Muscle of leg (tissue), 3 donors: ENCODE measurements at regions not wholly inside any gene's neighbourhood (a gene's known extent, or its start where the extent isn't known, plus 50 kb on each side); places are given as distances from the start of the nearest gene placed in this dataset.

ENCODE experiments used
- DNase-seq: peaks from one replicate; pipeline ENCODE4 v3.0.0; 2013
- H3K27ac ChIP-seq: one replicate; pipeline ENCODE4 v1.5.1; 2013; ENCODE audit warnings: mild to moderate bottlenecking, low read length, control low read depth
- H3K27me3 ChIP-seq: one replicate; pipeline ENCODE4 v1.6.1; 2013; ENCODE audit warnings: low read length; ENCODE audit not compliant: control insufficient read depth, insufficient read depth
- H3K36me3 ChIP-seq: one replicate; pipeline ENCODE4 v1.6.1; 2013; ENCODE audit warnings: low read length; ENCODE audit not compliant: control insufficient read depth, insufficient read depth
- H3K4me1 ChIP-seq: one replicate; pipeline ENCODE4 v1.6.1; 2013; ENCODE audit warnings: low read length; ENCODE audit not compliant: control insufficient read depth, insufficient read depth
- H3K4me3 ChIP-seq: one replicate; pipeline ENCODE4 v1.5.1; 2013; ENCODE audit warnings: low read length, control low read depth
- H3K9me3 ChIP-seq: replicated peaks from 2 replicates; pipeline ENCODE4 v1.6.1; 2013; ENCODE audit warnings: low read depth, low read length; ENCODE audit not compliant: control insufficient read depth
- WGBS: methylation state at CpG from one replicate; pipeline ENCODE4 v1.1.5; 2013; ENCODE audit warnings: missing lambda C conversion rate; ENCODE audit not compliant: insufficient coverage; 5-methylcytosine and 5-hydroxymethylcytosine counted together

DNA sequence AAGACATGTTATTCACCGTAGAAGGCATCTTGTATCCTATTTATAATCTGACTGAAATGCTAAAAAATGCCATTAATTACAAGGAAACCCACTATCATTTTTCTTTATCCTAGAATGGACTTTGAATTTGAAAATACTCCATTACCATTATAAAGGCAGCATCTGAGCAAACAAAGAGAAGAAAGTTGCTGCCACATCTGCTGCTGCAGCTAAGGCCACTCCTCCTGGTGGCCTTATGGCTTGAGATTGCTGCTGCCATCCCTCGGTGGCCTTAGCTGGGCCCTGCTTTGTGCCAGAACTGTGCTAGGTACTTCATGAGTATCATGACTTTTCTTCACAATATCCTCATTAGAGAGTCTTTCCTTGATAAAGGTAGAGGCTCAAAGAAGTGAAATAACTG is 1210.1 kb upstream of the TENM4 start:
- Histone ChIP-seq H3K9me3 (no peaks in the 10 kb centered on the region), H3K4me3 (no peak overlapping the region), H3K4me1 (no peaks in the 10 kb centered on the region), H3K27ac (no peak overlapping the region), H3K27me3 (no peaks in the 10 kb centered on the region), H3K36me3 (no peaks in the 10 kb centered on the region)
- no CpG with 5 or more reads among the region's 2 CpGs for WGBS
- peak; percentile 1 for DNase-seq

DNA sequence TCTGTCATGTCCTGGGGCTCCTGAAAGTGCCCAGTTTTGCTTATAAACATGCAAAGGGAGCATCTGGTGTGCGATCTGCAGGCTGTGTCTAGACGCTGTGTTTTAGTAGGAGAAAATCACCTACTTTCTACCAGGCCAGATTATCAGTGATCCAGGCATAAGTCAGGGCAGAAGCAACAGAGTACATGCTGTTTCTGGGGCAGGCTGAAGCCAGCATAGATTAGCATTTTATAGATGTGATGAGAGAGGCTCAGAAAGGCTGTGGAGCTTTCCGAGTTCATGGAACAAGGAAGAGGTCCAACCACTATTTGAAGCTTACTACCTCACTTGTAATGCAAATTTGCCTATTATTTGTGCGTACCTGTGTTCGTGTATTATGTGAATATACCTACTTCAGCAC is 1208.4 kb upstream of the TENM4 start:
- Histone ChIP-seq H3K4me3 (no peak overlapping the region), H3K9me3 (no peaks in the 10 kb centered on the region), H3K36me3 (no peaks in the 10 kb centered on the region), H3K27ac (no peak overlapping the region), H3K4me1 (no peaks in the 10 kb centered on the region), H3K27me3 (no peaks in the 10 kb centered on the region)
- DNase-seq = no peak
- no CpG with 5 or more reads among the region's 5 CpGs for WGBS

DNA sequence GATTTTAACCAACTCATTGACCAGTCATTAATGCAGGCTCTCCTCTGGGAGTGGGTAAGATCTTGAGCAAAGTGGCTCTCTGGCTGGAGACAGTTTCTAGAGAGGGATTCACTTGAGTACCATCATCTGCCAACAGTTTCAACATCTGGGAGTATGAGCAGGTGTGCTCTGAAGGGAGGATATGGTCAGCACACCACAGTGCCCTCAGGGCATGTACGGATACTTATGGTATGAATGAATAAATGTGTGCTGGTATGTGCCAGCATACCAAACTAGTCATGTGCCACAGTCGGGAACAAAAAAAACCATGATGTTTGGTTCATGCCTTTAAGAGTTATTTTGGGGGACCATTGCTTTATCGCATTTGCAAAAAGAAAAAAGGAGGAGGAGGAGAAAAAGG is 1197.5 kb upstream of the TENM4 start:
- Histone ChIP-seq H3K4me3 (no peak overlapping the region), H3K27ac (no peak overlapping the region), H3K36me3 (no peaks in the 10 kb centered on the region), H3K4me1 (no peaks in the 10 kb centered on the region), H3K9me3 (no peaks in the 10 kb centered on the region), H3K27me3 (no peaks in the 10 kb centered on the region)
- WGBS = 71% methylated on average over 2 of the region's 3 CpGs
- no peak for DNase-seq

DNA sequence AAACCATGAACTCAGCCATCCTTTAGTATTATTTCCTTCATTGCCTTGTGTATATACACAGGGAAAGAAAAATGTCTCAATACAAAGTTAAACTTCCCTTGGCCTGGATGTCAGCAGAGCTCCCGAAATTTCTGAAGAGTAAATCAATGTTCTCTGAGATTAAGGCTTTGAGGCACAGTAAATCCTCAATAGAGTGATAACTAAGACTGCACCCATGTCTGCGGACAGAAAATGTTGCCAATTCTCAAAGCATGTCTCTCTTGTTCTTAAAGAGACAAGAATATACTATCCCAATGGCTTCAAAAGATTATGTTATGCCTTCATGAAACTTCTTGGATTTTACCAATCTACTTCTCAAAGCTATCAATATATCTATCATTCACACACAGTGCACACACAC is 1196.7 kb upstream of the TENM4 start:
- Histone ChIP-seq H3K4me1 (no peaks in the 10 kb centered on the region), H3K36me3 (no peaks in the 10 kb centered on the region), H3K9me3 (no peaks in the 10 kb centered on the region), H3K27ac (no peak overlapping the region), H3K4me3 (no peak overlapping the region), H3K27me3 (no peaks in the 10 kb centered on the region)
- WGBS = no CpG with 5 or more reads among the region's 2 CpGs
- no peak for DNase-seq

DNA sequence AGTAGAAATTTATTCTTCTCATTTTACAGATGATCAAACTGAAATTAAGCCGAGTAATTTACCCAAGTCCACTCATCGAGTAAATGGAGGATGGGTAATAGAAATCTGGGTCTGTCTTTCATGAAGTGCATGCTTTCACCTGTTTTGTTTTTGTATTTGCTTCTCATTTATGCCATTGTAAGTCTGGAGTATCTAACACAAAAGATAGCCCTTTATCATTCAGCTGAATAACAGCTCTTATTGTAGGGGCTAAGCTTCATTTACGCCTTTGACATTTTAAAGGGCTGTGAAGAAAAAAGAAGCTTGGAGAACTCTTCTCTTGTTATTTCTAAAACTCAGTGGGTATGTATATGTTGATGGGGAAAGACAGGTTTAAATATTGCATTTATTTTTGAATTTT is 1196.2 kb upstream of the TENM4 start:
- Histone ChIP-seq H3K9me3 (no peaks in the 10 kb centered on the region), H3K36me3 (no peaks in the 10 kb centered on the region), H3K27me3 (no peaks in the 10 kb centered on the region), H3K27ac (no peak overlapping the region), H3K4me3 (no peak overlapping the region), H3K4me1 (no peaks in the 10 kb centered on the region)
- DNase-seq = no peak
- WGBS = no CpG with 5 or more reads among the region's 3 CpGs

DNA sequence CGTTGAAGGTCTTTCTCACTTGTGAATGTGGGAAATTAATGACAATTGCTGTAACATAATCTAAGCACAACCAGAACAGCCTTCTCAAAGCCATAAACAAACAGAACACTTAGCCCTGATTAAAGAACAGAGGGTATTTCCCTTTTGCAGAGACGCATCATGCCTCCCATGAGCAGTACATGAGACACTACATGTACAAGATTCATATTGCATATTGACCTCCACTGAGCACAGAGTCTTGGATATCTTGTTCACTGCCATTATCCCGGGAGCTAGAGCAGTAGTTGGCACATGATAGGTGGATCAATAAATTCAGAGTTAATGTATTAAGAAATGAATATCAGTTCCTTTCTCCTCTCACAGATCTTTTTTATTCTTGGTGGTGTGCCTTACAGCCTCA is 1194.3 kb upstream of the TENM4 start:
- H3K36me3 ChIP-seq = no peaks in the 10 kb centered on the region
- no peaks in the 10 kb centered on the region for H3K4me1 ChIP-seq
- no peaks in the 10 kb centered on the region for H3K9me3 ChIP-seq
- no peak for DNase-seq
- no peak overlapping the region for H3K27ac ChIP-seq
- H3K4me3 ChIP-seq = no peak overlapping the region
- no peaks in the 10 kb centered on the region for H3K27me3 ChIP-seq
- no CpG with 5 or more reads among the region's 3 CpGs for WGBS

DNA sequence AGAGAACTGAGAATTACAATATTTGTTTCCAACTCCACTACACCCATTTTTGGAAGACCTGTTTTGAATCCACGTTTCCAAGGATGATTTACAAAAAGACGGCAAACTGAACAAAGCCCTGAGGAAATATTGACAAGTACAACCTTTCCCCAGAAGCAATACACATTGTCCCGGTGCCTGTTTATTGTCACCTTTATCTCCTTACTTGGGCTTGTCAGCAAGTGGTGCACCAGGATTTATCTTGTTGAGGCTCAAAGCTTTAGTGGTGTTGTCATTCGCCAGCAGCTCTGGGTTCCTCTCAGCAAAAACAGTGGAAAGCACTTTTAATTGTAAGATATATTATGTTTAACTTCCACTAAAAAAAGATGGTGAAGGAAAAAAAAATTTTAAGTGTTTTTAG is 1191.9 kb upstream of the TENM4 start:
- 45% methylated on average over 3 of the region's 4 CpGs for WGBS
- no peaks in the 10 kb centered on the region for H3K27me3 ChIP-seq

DNA sequence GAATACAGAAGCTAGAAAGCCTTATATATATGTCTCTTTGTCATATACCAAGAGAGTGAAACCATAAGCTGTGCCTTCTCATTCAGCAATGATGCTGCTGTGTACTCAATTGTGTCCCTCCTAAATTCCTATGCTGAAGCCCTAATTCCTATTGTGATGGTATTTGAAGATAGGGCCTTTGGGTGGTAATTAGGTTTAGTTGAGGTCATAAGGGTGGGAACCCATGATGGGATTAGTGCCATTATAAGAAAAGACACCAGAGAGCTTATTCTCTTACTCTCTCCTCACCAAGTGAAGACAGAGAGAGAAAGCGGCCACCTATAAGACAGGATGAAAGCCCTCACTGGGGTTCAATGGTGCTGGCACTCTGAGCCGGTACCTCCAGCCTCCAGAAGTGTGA is 1191.3 kb upstream of the TENM4 start:
- Histone ChIP-seq H3K36me3 (no peaks in the 10 kb centered on the region), H3K4me3 (no peak overlapping the region), H3K27me3 (no peaks in the 10 kb centered on the region), H3K4me1 (no peaks in the 10 kb centered on the region), H3K9me3 (no peaks in the 10 kb centered on the region), H3K27ac (no peak overlapping the region)
- WGBS = 94% methylated on average over 2 of the region's 2 CpGs
- DNase-seq = no peak

More for the DNA sequence above, 1191.9 kb upstream of the TENM4 start:
- Histone ChIP-seq H3K27ac (no peak overlapping the region), H3K4me1 (no peaks in the 10 kb centered on the region), H3K9me3 (no peaks in the 10 kb centered on the region), H3K36me3 (no peaks in the 10 kb centered on the region), H3K4me3 (no peak overlapping the region)
- DNase-seq = no peak

DNA sequence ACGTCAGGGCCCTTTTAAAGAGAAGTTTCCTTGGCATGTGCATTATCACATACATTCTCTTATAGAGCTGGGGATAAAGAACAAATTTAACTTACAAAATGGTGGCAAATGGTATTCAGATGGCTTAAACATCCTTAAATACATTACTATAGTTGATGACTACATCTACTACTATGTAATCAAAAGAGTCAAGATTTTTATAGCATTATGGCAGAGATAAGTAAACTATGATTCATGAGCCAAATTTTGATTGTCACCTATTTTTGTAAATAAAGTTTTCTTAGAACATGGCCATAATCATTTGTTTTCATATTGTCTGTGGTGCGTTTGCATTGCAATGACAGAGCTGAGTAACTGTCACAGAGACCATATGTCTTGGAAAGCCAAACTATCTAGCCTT is 1188.6 kb upstream of the TENM4 start:
- no CpG with 5 or more reads among the region's 2 CpGs for WGBS
- DNase-seq = no peak
- H3K27me3 ChIP-seq = no peaks in the 10 kb centered on the region
- H3K4me3 ChIP-seq = no peak overlapping the region
- no peaks in the 10 kb centered on the region for H3K4me1 ChIP-seq
- no peaks in the 10 kb centered on the region for H3K9me3 ChIP-seq
- H3K27ac ChIP-seq = no peak overlapping the region
- H3K36me3 ChIP-seq = no peaks in the 10 kb centered on the region

DNA sequence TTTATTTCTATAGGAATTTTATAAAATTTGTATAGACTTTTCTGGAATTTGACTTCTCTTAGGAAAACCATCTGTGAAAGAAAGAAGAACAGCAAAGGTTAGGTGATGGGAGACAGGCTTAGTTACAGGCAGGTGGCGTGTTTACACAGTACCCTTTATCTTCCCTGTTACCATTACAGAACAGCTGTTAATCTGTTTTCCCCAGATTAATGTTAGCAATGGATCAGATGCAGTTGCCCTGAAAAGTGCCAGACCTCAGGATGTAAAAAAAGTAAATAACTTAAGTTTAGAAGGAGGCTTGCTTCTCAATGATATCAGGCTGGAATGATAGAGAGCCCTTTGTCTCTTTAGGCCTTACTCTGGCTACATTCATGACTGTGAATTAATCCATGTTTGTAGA is 1186.5 kb upstream of the TENM4 start:
- WGBS = no CpG with 5 or more reads among the region's 1 CpG
- Histone ChIP-seq H3K4me1 (no peaks in the 10 kb centered on the region), H3K36me3 (no peaks in the 10 kb centered on the region), H3K27ac (no peak overlapping the region), H3K9me3 (no peaks in the 10 kb centered on the region), H3K4me3 (no peak overlapping the region), H3K27me3 (no peaks in the 10 kb centered on the region)
- no peak for DNase-seq

DNA sequence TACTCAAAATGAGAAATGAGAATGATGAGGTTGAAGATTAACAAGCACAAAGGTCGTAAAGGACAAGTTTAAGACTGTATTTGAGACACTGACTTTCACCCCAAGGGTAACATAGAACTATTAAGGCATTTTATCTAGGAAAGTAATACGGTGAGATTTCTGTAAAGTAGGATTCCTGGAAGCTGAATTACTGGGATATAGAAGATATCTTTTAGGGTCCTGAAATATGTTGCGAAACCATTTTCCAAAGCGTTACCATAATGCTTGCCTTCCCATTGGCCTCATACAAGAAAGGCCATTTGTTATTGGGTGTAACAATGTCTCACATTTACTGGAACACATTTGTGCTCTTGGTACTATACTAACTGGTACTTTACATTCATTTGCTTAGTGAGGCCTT is 1185.9 kb upstream of the TENM4 start:
- Histone ChIP-seq H3K4me1 (no peaks in the 10 kb centered on the region), H3K27me3 (no peaks in the 10 kb centered on the region), H3K9me3 (no peaks in the 10 kb centered on the region), H3K36me3 (no peaks in the 10 kb centered on the region), H3K27ac (no peak overlapping the region), H3K4me3 (no peak overlapping the region)
- no peak for DNase-seq
- no CpG with 5 or more reads among the region's 4 CpGs for WGBS
